ENCODE measurements at regions not wholly inside any gene's neighbourhood (a gene's known extent, or its start where the extent isn't known, plus 50 kb on each side); places are given as distances from the start of the nearest gene placed in this dataset.

- TF ChIP-seq ETV6 (CRISPR knock-in tag; conservative IDR thresholded peaks at IDR 0.05), result no peak
- TF ChIP-seq POLR2A (IDR thresholded peaks at IDR 0.05; ENCODE audit: insufficient read depth in 1 of 2, low read depth in 2 of 2, low read length in 2 of 2), result no peak
- no peak for TF ChIP-seq ZNF709 (CRISPR knock-in tag; IDR thresholded peaks at IDR 0.05)
- no peak for TF ChIP-seq SETDB1 (CRISPR knock-in tag; IDR thresholded peaks at IDR 0.05; ENCODE audit: borderline replicate concordance)
- no peak for TF ChIP-seq ZNF335 (CRISPR knock-in tag; IDR thresholded peaks at IDR 0.05)
- TF ChIP-seq ZNF543 (CRISPR knock-in tag; IDR thresholded peaks at IDR 0.05), result no peak
- no peak for TF ChIP-seq ZNF263 (CRISPR knock-in tag; IDR thresholded peaks at IDR 0.05)
- TF ChIP-seq ZNF841 (CRISPR knock-in tag; IDR thresholded peaks at IDR 0.05; ENCODE audit: borderline replicate concordance), result no peak
- no peak for TF ChIP-seq IRF1 (CRISPR knock-in tag; IDR thresholded peaks at IDR 0.05; ENCODE audit: low read depth)
- no peak for TF ChIP-seq JUNB (CRISPR knock-in tag; IDR thresholded peaks at IDR 0.05; ENCODE audit: borderline replicate concordance)
Measured at GRCh38 chr14:106327234-106327633, 800.9 kb downstream of the TMEM121 start.

All from HepG2 (cell line).